COLO668 (cell line): ENCODE measurements at regions not wholly inside any gene's neighbourhood (a gene's known extent, or its start where the extent isn't known, plus 50 kb on each side); places are given as distances from the start of the nearest gene placed in this dataset.
"Not testable (repeated sequence)": the region's sequence is repeated elsewhere in the genome, so short reads cannot be mapped to it uniquely, and the experiment has no call there.

Source experiments
- DNase-seq: peaks from one replicate; lab custom pipeline; 2025; ENCODE audit not compliant: unreplicated experiment; lab: John Stamatoyannopoulos, UW

- DNase-seq = no peak
Observed at GRCh38 chr13:43946281-43946680, 66.6 kb downstream of the LACC1 start.

GRCh38 chr13:43947897-43948458 is 68.3 kb downstream of the LACC1 start:
- DNase-seq = no peak

GRCh38 chr13:43953370-43953769 is 73.7 kb downstream of the LACC1 start:
- no peak for DNase-seq

GRCh38 chr13:43956975-43957374 is 77.3 kb downstream of the LACC1 start:
- not testable (repeated sequence) for DNase-seq

DNA sequence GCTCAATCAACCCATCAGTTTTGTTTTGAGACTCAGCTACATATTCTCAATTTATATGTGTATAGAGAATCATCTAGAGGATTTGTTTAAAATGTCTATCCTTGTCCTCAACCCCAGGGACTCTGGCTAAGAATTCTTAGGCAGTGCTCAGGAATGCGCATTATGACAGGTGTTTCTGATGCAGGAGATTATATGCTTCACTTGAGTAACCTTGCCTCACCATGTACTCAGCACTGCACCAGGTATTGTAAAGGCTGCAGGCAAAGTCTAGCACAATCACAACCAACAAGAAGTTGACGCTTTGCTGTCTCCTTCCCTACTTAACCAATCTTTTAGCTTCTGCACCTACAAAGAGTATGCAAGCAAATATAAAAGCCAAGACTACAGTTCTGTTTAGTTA is 79.6 kb downstream of the LACC1 start:
- no peak for DNase-seq

DNA sequence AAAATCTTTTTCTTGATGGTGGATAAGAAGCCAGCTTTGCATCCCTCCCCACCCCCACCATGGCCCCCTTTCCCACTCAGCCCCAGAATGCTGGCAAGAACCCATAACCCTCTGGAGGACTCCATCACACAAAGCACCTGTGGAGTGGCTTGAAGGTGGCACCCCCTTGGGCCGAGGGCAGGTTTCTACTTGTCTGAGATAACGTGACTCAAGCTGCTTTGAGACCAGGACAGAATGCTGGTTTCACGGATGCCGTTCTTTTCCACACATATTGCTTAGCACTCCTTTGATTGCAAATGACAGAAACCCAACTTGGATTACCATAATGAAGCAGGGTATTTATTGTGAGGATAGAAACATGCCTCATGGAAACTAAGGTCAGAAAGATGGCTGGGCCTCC is 82.2 kb downstream of the LACC1 start:
- DNase-seq = no peak

GRCh38 chr13:43963726-43964125 is 84.0 kb downstream of the LACC1 start:
- DNase-seq = no peak

DNA sequence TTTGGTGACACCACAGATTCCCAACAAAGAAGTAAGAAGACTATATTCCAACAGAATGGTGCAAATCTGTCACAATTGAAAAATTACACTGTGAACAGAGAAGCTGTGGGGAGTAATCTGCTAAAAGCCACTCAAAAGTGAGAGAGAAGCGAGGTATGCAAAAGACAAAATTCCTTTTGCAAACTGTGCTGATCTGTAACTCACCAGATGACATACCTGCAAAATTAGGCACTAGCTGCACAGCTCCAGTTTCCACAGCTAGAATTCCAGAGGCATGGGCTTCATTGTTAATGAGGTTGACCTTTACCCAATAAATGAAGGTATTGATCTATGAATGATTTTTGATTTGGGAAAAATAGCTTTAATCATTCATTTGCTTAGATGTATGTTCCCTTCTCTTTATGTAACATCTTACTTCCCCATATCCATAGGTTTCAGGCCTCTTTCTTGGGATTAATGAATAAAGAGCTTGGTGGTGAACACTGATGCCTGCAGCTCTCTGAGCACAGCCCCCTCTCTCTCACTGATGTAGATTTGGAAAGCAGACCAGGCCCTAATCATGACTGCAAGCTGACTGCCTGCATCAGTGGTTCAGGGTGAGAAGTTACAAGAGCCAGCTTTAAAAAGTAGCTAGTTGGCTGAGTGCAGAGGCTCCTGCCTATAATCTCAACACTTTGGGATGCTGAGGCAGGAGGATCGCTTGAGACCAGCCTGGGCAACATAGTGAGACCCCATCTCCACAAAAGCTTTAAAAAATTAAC is 85.2 kb downstream of the LACC1 start:
- DNase-seq = no peak

GRCh38 chr13:43965459-43965845 is 85.7 kb downstream of the LACC1 start:
- no peak for DNase-seq

DNA sequence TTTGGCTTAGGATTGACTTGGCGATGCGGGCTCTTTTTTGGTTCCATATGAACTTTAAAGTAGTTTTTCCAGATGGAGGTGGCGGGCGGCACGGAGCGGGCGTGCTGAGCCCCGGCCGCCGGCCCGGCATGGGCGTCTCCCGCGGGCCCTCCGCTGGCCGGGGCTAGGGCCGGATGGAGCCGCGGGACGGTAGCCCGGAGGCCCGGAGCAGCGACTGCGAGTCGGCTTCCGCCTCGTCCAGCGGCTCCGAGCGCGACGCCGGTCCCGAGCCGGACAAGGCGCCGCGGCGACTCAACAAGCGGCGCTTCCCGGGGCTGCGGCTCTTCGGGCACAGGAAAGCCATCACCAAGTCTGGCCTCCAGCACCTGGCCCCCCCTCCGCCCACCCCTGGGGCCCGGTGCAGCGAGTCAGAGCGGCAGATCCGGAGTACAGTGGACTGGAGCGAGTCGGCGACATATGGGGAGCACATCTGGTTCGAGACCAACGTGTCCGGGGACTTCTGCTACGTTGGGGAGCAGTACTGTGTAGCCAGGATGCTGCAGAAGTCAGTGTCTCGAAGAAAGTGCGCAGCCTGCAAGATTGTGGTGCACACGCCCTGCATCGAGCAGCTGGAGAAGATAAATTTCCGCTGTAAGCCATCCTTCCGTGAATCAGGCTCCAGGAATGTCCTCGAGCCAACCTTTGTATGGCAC is 88.7 kb downstream of the LACC1 start:
- DNase-seq = not testable (repeated sequence)

- not testable (repeated sequence) for DNase-seq
Observed at GRCh38 chr13:43968943-43969690, 89.4 kb downstream of the LACC1 start.

DNA sequence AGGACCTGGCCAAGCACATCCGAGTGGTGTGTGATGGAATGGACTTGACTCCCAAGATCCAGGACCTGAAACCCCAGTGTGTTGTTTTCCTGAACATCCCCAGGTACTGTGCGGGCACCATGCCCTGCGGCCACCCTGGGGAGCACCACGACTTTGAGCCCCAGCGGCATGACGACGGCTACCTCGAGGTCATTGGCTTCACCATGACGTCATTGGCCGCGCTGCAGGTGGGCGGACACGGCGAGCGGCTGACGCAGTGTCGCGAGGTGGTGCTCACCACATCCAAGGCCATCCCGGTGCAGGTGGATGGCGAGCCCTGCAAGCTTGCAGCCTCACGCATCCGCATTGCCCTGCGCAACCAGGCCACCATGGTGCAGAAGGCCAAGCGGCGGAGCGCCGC is 90.2 kb downstream of the LACC1 start:
- DNase-seq = not testable (repeated sequence)

DNA sequence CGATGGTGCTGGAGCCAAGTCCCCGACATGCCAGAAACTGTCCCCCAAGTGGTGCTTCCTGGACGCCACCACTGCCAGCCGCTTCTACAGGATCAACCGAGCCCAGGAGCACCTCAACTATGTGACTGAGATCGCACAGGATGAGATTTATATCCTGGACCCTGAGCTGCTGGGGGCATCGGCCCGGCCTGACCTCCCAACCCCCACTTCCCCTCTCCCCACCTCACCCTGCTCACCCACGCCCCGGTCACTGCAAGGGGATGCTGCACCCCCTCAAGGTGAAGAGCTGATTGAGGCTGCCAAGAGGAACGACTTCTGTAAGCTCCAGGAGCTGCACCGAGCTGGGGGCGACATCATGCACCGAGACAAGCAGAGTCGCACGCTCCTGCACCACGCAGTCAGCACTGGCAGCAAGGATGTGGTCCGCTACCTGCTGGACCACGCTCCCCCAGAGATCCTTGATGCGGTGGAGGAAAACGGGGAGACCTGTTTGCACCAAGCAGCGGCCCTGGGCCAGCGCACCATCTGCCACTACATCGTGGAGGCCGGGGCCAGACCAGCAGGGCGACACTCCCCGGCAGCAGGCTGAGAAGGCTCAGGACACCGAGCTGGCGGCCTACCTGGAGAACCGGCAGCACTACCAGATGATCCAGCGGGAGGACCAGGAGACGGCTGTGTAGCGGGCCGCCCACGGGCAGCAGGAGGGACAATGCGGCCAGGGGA is 91.0 kb downstream of the LACC1 start:
- not testable (repeated sequence) for DNase-seq

- DNase-seq = not testable (repeated sequence)
Observed at GRCh38 chr13:43971324-43971723, 91.6 kb downstream of the LACC1 start.

- DNase-seq = no peak
Observed at GRCh38 chr13:43977911-43978310, 98.2 kb downstream of the LACC1 start.

DNA sequence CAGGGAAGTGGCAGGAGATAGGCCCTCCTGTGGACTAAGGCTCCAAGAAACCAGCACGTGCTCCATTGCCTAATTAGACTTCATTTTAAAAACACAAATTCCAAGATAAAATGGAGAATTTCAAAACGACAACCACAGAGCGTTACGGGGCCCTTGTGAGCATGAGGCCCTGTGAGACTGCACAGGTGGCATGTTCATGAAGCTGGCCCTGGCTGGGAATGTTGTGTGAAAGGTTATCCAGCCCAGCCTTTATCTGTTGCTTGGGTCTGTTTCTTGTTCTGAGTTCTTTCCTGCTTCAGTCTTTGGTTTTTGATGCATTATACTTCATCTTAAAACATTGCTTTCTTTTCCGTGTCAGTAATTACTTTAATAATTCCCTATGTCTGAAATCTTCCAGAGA is 99.0 kb downstream of the LACC1 start:
- DNase-seq = no peak

DNA sequence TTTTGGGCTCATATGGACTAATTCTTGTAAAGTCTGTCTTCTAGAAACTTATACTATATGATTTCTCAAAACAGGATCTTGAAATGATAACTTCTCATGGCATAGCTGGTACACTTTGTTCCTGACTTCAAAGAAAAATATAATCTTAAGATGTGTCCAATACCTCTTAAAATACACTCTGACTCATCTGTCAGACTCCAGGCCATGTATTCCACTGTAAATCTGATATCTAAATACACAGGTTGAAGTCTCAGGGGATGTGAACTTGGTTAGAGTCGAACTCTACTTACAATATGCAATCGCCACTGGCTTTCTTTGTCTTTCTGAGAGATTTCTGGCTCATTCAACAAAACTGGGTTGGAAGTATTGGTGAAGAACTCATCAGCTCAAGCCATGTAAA is 99.8 kb downstream of the LACC1 start:
- DNase-seq = no peak

GRCh38 chr13:43980587-43980986 is 100.9 kb downstream of the LACC1 start:
- no peak for DNase-seq

- no peak for DNase-seq
Observed at GRCh38 chr13:43981091-43981490, 101.4 kb downstream of the LACC1 start.

- DNase-seq = no peak
Observed at GRCh38 chr13:43981512-43982301, 102.0 kb downstream of the LACC1 start.
